ENCODE measurements at regions not wholly inside any gene's neighbourhood (a gene's known extent, or its start where the extent isn't known, plus 50 kb on each side); places are given as distances from the start of the nearest gene placed in this dataset.

DNA sequence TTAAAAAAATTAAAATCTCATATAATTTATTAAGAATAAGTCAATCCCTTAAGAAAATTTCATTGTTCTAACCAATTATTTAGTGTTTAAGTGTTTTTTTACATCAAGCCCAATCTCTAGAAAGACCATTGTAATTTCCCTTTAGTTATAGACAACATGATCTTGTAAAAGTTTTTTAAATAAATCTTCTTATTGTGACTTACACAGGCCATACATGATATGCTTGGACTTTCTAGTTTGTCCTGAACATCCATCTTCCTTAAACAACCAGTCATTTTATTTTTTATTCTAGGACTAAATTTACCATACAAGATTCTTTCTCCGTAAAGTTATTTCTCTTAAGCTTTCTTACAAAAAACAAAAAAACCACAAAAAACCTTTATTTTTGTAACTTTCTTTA, 126.5 kb upstream of the MAST4 start:
- Mint-ChIP-seq H3K4me1 (peaks cover 0 to 16% of the 10 kb centered on the region in 2 donors), H3K27ac (no peak overlapping the region), H3K4me3 (no peak overlapping the region), H3K27me3 (peaks cover 4 to 5% of the 10 kb centered on the region in 2 donors), H3K9me3 (peaks cover 3 to 7% of the 10 kb centered on the region in 2 donors), H3K36me3 (no peaks in the 10 kb centered on the region)
- no peak for DNase-seq
- ATAC-seq (replicated peaks): no peak

DNA sequence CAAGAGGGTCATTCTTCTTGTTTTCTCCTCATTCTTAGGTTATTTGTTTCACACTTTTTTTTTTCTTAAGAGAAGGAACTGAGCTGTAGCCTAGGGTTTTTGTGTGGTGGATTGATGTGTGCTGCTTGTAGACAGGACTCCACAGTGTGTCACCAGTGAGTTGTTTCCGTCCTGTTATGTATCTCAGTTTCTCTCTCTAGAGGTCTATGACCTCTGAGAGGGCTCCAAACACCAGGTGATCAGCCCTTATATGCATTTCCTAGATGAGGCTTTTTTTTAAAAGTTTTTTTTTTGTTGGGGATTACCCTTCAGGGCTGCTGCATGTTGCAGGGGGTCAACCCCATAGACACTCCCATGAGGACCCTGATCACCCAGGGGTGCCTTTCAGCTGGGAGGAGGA, 124.2 kb upstream of the MAST4 start:
- no peaks in the 10 kb centered on the region for H3K36me3 Mint-ChIP-seq
- ATAC-seq (replicated peaks): peak; percentile 54 to 72
- no peak for DNase-seq

DNA sequence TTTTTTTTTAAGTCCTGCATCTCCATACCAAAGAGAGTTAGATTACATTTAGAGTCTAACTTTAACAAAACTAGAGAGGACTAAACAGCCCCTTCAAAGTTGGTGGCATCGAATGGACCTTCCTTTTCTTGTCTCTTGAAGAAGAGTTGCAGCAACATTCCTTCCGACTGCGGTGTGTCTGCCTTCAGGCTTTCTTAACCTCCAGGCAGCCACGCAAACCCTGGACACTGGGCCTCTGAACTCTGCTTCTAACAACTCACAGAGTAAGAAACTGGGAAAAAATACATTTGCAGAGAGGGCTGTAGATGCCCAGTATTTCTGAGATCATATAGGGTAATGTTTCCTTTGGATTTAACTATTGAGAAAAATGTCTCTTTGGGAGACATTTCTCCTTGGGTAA, 120.5 kb upstream of the MAST4 start:
- DNase-seq: no peak
- Mint-ChIP-seq H3K9me3 (no peaks in the 10 kb centered on the region), H3K4me3 (no peak overlapping the region), H3K4me1 (peaks cover 0 to 16% of the 10 kb centered on the region in 2 donors), H3K27me3 (peaks cover 4 to 5% of the 10 kb centered on the region in 2 donors), H3K27ac (no peak overlapping the region), H3K36me3 (no peaks in the 10 kb centered on the region)
- ATAC-seq (replicated peaks): no peak

More for the DNA sequence above, 124.2 kb upstream of the MAST4 start:
- Mint-ChIP-seq H3K27me3 (peaks cover 4 to 5% of the 10 kb centered on the region in 2 donors), H3K4me1 (peaks cover 0 to 16% of the 10 kb centered on the region in 2 donors), H3K9me3 (peaks cover 3 to 5% of the 10 kb centered on the region in 2 donors), H3K27ac (no peak overlapping the region), H3K4me3 (no peak overlapping the region)

DNA sequence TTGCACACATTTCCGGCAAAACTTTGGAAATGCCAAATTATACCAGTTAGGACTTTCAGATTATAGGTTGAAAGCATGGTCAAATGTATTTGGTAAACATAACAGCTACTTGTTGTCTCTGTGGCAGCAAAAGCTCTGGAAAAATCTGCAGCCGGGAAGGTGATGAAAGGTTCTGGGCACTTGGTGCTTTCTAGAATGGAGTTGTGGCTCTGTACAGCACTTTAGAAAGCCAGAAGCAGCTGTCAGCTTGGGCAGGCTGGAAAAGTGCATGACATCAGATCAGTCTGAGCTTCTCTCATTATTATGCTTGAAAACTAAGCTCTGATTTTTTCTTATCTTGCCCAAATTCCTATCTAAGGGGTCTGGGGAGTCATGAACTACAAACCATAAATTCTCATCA, 118.6 kb upstream of the MAST4 start:
- H3K36me3 Mint-ChIP-seq: peaks cover 0 to 5% of the 10 kb centered on the region in 2 donors
- no peak overlapping the region for H3K27ac Mint-ChIP-seq
- H3K27me3 Mint-ChIP-seq: peaks cover 4 to 5% of the 10 kb centered on the region in 2 donors
- peaks cover 8% of the 10 kb centered on the region in 2 donors for H3K9me3 Mint-ChIP-seq
- H3K4me1 Mint-ChIP-seq: peaks cover 0 to 3% of the 10 kb centered on the region in 2 donors
- no peak for ATAC-seq (replicated peaks)
- H3K4me3 Mint-ChIP-seq: no peak overlapping the region
- DNase-seq: no peak

DNA sequence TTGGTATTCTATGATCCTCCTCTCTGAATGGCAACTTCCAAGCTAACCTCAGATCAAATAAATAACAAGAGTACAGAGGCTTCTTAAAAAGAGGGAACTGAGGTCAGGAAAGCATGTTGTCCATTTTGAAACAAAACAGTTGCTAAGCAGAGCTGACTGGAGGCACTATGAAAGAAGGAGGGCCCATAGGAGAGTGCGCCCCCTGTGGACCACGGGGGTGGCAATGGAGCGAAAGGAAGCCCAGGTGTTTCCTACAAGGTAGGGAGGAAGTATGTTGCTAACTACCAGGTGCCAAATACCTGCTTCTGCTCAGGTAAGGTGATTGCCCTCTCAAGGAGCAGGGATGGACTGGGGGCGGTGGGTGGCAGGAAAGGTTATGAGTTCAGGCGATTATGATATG, 101.8 kb upstream of the MAST4 start:
- ATAC-seq (replicated peaks) (no peak), DNase-seq (no peak)
- H3K36me3 Mint-ChIP-seq: peaks cover 0 to 8% of the 10 kb centered on the region in 2 donors
- H3K9me3 Mint-ChIP-seq: peaks cover 10 to 12% of the 10 kb centered on the region in 2 donors
- H3K27ac Mint-ChIP-seq: no peak overlapping the region
- H3K27me3 Mint-ChIP-seq: no peaks in the 10 kb centered on the region
- no peak overlapping the region for H3K4me3 Mint-ChIP-seq
- peaks cover 0 to 5% of the 10 kb centered on the region in 2 donors for H3K4me1 Mint-ChIP-seq

DNA sequence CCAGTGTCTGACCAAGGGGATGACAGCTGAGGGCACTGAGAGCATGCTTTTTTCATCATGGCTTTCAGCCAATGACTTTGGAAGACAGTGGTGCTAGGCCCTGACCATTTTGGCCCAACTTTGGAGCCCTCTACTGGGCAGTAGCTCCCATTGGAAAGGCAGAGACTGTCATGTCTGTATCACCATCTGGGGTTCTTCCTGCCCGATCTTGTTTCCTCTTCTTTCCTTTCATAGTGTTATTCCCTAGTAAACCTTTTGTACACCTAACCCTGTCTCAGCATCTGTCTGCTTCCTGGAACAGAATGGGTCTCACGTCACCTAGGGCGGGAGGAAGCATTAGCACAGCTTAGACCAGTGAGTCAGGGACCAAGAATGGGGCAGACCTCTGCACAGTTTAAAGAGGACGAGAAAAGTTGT, 97.4 kb upstream of the MAST4 start:
- Mint-ChIP-seq H3K27me3 (no peaks in the 10 kb centered on the region), H3K36me3 (peaks cover 0 to 3% of the 10 kb centered on the region in 2 donors), H3K4me1 (peaks cover 0 to 5% of the 10 kb centered on the region in 2 donors), H3K4me3 (no peak overlapping the region), H3K9me3 (peaks cover 0 to 1% of the 10 kb centered on the region in 2 donors), H3K27ac (no peak overlapping the region)
- DNase-seq: no peak
- no peak for ATAC-seq (replicated peaks)

DNA sequence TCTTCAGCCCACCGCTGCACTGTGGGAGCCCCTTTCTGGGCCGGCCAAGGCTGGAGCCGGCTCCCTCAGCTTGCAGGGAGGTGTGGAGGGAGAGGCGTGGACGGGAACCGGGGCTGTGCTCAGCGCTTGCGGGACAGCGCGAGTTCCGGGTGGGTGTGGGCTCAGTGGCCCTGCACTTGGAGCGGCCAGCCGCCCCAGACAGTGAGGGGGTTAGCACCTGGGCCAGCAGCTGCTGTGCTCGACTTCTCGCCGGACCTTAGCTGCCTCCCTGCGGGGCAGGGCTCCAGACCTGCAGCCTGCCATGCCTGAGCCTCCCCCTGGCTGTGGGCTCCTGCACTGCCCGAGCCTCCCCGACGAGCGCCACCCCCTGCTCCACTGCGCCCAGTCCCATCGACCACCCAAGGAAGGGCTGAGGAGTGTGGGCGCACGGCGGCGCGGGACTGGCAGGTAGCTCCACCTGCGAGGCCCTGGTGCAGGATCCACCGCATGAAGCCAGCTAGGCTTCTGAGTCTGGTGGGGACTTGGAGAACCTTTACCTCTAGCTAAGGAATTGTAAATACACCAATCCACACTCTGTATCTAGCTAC, 92.9 kb upstream of the MAST4 start:
- H3K9me3 Mint-ChIP-seq: no peaks in the 10 kb centered on the region
- no peak for DNase-seq
- ATAC-seq (replicated peaks): no peak
- no peaks in the 10 kb centered on the region for H3K27me3 Mint-ChIP-seq
- peaks cover 0 to 3% of the 10 kb centered on the region in 2 donors for H3K36me3 Mint-ChIP-seq
- H3K4me1 Mint-ChIP-seq: no peaks in the 10 kb centered on the region
- H3K4me3 Mint-ChIP-seq: no peak overlapping the region
- H3K27ac Mint-ChIP-seq: no peak overlapping the region

DNA sequence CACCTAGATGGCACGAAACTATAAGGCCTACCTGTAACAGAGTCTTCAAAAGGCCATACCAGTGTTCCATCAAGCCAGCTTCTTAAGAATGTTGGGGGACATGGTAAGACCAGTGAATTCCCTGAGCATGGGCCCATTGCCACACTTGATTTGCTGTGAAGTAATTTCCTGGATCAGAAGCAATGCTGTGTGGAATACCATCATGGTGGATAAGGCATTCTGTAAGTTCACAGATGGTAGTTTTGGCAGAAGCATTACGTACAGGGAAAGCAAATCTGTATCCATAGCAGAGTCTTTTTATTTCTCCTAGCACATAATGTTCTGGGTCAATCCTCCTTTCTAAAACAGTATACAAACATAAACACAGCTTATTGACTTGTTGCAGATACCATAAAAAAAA, 89.1 kb upstream of the MAST4 start:
- no peak overlapping the region for H3K27ac Mint-ChIP-seq
- peaks cover 0 to 7% of the 10 kb centered on the region in 2 donors for H3K9me3 Mint-ChIP-seq
- H3K4me1 Mint-ChIP-seq: peaks cover under 1% of the 10 kb centered on the region in 2 donors
- H3K4me3 Mint-ChIP-seq: no peak overlapping the region
- no peaks in the 10 kb centered on the region for H3K27me3 Mint-ChIP-seq
- peaks cover 0 to 3% of the 10 kb centered on the region in 2 donors for H3K36me3 Mint-ChIP-seq
- no peak for DNase-seq
- no peak for ATAC-seq (replicated peaks)

DNA sequence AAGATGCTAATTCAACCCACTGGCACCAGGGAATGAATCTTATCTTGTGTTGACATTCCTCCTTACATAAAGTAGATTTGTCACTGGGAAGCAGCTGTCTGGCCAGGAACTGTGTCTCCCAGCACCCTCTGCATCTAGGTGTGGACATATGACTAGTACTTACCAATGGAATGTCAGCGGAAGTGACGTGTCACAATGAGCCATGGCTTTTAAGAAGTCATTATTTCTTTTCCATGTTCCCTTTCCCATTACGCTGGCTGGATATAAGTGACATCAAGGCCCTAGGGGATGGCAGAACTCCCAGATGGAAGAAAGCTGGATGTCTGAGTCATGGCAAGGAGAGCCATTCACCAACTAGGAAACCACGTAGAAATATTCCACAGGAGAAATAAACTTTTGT, 84.7 kb upstream of the MAST4 start:
- Mint-ChIP-seq H3K36me3 (no peaks in the 10 kb centered on the region), H3K27me3 (no peaks in the 10 kb centered on the region), H3K9me3 (peaks cover 0 to 9% of the 10 kb centered on the region in 2 donors), H3K4me3 (no peak overlapping the region), H3K27ac (no peak overlapping the region), H3K4me1 (peaks cover 24 to 40% of the 10 kb centered on the region in 2 donors)
- ATAC-seq (replicated peaks) (no peak), DNase-seq (no peak)

DNA sequence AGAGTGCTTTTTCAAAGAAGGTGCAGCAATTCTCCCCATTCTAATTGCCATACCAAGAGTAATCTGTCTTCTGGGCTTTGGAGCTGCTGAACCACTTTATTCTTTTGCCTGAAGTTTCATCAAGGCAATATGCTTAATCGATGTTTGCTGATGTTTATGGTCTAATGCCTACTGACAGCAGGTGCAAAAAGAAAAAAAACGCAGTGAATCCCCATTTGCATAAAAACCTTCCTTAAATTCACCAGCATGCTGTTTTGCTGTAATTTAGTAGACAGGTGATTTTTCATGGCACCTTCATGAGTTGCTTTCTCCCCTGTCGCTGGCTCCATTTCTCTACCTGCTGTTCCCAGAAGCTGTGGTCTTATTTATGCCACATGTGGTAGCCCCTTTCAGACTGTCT, 83.1 kb upstream of the MAST4 start:
- H3K4me3 Mint-ChIP-seq: no peak overlapping the region
- H3K36me3 Mint-ChIP-seq: no peaks in the 10 kb centered on the region
- DNase-seq (no peak), ATAC-seq (replicated peaks) (no peak)
- no peaks in the 10 kb centered on the region for H3K27me3 Mint-ChIP-seq
- peaks cover 0 to 9% of the 10 kb centered on the region in 2 donors for H3K9me3 Mint-ChIP-seq
- H3K4me1 Mint-ChIP-seq: peaks cover 31 to 55% of the 10 kb centered on the region in 2 donors
- no peak overlapping the region for H3K27ac Mint-ChIP-seq

DNA sequence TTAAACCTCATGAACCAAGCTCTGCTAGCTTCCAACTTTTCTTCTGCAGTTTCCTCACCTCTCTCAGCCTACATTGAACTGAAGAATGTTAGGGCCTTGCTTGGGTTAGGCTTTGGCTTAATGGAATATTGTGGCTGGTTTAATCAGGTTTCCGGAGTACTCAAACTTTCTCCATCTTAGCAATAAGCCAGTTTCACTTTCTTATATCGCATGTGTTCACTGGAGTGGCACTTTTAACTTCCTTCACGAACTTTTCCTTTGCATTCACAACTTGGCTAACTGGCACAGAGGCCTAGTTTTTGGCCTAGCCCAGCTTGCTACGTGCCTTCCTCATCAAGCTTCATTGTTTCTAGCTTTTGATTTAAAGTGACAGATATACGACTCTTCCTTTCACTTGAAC, 81.0 kb upstream of the MAST4 start:
- no peaks in the 10 kb centered on the region for H3K36me3 Mint-ChIP-seq
- peak overlapping the region; percentile 54 to 72 for H3K4me3 Mint-ChIP-seq
- no peaks in the 10 kb centered on the region for H3K27me3 Mint-ChIP-seq
- peak; percentile 10 for DNase-seq
- peak overlapping the region; percentile 94 for H3K27ac Mint-ChIP-seq
- peaks cover 31 to 55% of the 10 kb centered on the region in 2 donors for H3K4me1 Mint-ChIP-seq
- ATAC-seq (replicated peaks): peak; percentile 66 to 74
- H3K9me3 Mint-ChIP-seq: peaks cover 5 to 12% of the 10 kb centered on the region in 2 donors

DNA sequence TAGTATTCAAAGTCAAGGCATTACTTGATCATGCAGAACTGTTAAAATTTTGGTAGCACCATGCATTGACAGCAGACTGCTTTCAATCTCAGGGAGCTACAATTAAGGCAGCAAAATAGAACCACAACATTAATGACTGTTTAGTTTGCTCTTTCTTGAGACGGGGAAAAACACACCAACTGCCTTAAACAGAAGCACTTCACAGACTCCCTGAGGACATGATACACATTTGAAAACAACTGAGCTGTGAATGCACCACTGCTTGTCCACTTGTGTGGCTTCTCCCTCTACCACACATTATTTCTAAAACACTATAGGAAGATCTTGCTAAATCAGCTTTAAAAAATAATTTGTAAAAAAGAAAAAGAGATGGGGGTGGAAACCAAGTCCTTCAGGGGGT, 79.6 kb upstream of the MAST4 start:
- ATAC-seq (replicated peaks): peak; percentile 52 to 62
- Mint-ChIP-seq H3K27me3 (no peaks in the 10 kb centered on the region), H3K9me3 (peaks cover 12 to 16% of the 10 kb centered on the region in 2 donors), H3K36me3 (peaks cover 7 to 8% of the 10 kb centered on the region in 2 donors), H3K4me1 (peaks cover 31 to 55% of the 10 kb centered on the region in 2 donors), H3K4me3 (peak overlapping the region; percentile 20 to 40), H3K27ac (peak overlapping the region; percentile 39)
- no peak for DNase-seq

DNA sequence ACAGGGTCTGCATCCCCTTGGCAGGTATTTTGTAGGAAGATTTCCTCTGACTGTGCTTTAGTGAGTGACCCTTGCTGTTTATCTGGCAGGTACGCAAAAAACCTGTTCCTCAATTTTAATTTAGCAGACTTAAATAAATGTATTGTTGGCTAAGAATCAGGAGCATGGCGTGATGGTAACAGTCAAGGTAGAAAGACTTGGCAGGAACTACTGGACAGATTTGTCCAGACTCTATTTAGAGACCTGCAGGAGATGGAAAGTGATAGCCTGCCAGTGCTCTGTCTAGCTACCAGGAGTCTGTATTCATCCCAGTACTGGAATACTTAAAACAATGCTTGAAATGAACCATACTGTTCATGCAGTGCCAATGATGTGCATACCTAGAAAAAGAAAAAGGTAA, 78.8 kb upstream of the MAST4 start:
- ATAC-seq (replicated peaks): no peak
- no peaks in the 10 kb centered on the region for H3K27me3 Mint-ChIP-seq
- DNase-seq: no peak
- no peak overlapping the region for H3K27ac Mint-ChIP-seq
- peaks cover 29 to 52% of the 10 kb centered on the region in 2 donors for H3K4me1 Mint-ChIP-seq
- no peak overlapping the region for H3K4me3 Mint-ChIP-seq
- H3K9me3 Mint-ChIP-seq: peaks cover 12 to 16% of the 10 kb centered on the region in 2 donors
- H3K36me3 Mint-ChIP-seq: peaks cover 7 to 8% of the 10 kb centered on the region in 2 donors

DNA sequence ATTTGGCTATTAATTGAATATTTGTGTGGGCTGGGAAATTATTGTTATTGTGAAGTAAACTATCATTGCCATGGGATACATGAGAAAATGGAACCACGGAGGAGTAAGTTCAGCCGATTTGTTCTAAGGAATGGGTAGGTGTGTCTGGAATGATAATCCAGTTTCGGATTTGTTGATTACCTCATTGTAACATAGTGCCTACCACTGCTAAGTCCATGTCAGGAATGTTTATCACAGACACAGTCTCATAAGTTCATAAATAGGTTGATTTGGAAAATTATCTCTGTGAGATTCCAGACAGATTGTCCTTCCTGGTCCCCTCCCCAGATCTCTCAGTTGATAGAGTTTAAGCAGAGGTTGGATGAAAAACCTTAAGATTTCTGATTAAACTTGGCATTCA, 78.1 kb upstream of the MAST4 start:
- no peak for ATAC-seq (replicated peaks)
- Mint-ChIP-seq H3K4me1 (peaks cover 26 to 47% of the 10 kb centered on the region in 2 donors), H3K4me3 (no peak overlapping the region), H3K27ac (no peak overlapping the region), H3K36me3 (peaks cover 7 to 8% of the 10 kb centered on the region in 2 donors), H3K27me3 (no peaks in the 10 kb centered on the region), H3K9me3 (peaks cover 12 to 16% of the 10 kb centered on the region in 2 donors)
- no peak for DNase-seq

DNA sequence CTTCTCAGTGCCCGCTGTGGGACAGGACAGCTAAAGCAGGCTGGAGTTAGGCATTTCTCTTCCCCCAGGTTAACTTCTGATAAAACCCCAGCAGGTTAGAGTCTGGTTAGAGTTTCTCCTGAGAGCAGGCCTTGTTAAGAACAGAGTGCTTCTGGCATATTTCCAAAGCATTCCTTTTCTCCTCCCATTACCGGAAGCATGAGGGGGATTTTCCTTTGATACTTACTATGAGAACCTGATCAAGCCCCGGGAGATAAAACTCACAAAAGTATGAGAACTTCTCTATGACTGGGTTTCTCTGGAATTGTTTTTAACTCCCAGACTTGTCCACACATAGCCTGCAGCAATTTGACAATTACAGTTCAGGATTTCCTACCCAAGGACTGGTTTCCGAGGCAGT, 77.4 kb upstream of the MAST4 start:
- DNase-seq: no peak
- Mint-ChIP-seq H3K36me3 (peaks cover 7 to 8% of the 10 kb centered on the region in 2 donors), H3K4me1 (peaks cover 23 to 42% of the 10 kb centered on the region in 2 donors), H3K27ac (no peak overlapping the region), H3K4me3 (no peak overlapping the region), H3K9me3 (peaks cover 12 to 16% of the 10 kb centered on the region in 2 donors), H3K27me3 (no peaks in the 10 kb centered on the region)
- no peak for ATAC-seq (replicated peaks)
